HG03039 (cell line): ENCODE measurements at regions not wholly inside any gene's neighbourhood (a gene's known extent, or its start where the extent isn't known, plus 50 kb on each side); places are given as distances from the start of the nearest gene placed in this dataset.

Source experiments
- ATAC-seq: cut with Tn5 transposase; IDR thresholded peaks from one replicate; pipeline ENCODE4 v1.9.1; 2021; ENCODE audit warnings: mild to moderate bottlenecking, moderate library complexity; ENCODE audit not compliant: unreplicated experiment

DNA sequence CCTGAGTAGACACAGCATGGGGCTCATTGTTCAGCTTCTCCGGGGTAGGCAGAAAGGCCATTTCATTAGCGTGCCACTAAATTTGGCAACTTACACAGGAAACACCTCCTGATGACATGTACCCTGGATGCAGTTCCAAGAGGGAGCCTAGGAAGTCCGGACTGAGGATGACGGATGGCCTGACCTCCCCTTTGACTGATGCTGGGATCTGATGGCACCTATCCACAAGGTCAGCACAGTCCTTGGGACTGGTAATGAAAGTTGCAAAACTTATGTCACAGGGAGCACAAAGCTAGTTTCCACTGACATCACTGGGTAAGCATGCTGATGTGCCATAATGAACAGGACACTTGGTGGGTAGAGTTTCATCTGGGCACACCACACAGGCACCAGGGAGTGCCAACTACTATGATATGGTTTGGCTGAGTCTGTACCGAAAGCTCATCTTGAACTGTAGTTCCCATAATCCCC is 126.7 kb upstream of the ARL4C start:
- ATAC-seq, result no peak

DNA sequence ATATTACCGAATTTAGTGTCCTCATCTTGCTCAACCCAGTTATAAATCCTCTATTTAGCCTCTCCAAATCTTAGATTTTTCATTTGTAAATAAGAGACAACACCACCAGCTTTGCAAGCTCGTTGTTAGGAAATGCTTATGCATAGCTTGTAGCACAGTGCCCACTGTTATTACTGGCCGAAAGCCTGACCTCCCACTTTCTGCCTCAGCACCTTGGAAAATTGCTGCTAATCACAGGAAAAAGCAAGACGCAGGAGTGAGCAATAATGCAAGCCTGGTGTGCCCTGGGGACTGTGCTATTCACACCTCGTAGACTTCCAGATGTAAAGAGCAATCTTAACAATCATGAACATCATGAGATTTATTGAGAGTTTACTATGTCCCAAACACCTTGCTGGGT is 124.2 kb upstream of the ARL4C start:
- no peak for ATAC-seq

DNA sequence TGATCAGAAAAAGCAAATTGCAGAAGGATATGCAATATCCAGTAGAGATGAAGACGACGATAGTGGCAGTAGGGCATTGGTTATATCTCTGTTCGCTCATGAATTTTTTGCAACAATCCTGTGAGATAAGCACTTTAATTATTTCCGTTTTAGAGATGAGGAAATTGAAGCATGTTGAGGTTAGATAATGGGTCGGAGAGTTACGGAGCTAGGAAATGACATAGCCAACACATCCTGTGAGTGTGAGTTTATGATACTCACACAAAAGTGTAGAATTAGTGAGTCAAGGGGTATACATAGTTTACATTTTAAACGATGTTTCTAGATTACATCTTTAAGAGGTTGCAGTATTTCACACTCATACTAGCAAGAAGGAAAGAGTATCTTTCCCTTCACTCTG is 123.1 kb upstream of the ARL4C start:
- ATAC-seq, result no peak

DNA sequence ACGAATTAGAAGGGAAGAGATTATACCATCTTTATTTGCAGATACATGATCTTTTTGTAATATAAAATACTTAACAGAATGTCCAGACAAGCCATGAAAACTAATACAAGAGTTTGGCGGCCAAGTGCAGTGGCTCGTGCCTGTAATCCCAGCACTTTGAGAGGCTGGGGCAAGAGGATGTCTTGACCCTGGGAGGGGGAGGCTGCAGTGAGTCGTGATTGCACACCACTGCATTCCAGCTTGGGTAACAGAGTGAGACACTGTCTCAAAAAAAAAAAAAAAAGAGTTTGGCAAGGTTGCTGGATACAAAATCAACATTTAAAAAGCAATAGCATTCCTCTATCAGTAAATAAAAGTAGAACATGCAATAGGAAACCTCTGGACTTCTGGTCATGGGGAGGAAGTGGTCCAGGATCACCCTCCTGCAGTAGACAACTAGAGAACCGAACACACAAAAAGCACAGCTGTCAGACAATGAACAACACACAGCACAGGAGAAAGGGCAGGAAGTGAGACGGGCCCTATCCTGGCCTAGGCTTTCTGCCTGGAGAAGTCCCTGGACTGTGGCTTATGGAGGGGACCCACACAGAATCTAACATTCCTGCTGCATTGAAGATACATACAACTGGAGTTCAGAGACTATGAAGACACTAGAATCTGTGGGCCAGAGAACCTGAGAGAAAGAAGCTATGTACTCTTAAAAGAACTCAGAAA is 118.9 kb upstream of the ARL4C start:
- ATAC-seq, result no peak

DNA sequence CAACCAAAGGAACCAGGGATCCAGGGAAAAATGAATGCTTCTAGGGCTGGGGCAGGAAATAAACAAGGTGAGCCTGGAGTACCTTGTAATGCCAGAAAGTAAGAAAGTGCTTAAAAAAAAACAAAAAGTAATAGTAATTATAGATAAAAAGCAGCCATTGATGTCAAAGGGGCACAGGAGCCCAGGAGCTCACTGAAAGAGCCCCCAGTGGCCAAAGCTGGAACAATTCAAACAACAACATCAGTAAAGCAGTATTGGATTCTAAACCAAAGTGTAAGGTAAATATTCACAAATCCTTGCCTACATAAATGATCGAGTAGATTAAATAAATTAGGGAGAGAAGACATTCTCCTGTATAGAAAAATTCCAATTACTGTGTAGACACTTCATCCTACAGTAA is 114.3 kb upstream of the ARL4C start:
- no peak for ATAC-seq

DNA sequence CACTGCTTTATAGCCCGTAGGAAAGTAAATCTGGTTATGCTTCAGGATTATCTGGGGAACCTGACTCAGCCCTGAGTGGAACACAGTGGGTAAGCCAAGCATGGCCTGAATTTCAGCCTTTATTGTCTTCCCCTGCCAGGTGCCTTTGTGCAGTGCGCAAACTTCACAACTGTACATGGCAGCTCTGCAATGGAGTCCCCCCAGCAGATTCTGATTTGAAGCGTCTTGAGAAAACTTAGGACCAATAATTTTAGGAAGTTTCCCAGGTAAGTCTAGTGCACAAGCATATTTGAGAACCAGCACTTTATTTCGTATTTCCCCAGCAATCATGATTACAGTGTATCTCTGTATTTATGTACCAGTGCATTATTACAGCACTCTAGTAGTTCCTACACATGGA is 112.1 kb upstream of the ARL4C start:
- no peak for ATAC-seq

DNA sequence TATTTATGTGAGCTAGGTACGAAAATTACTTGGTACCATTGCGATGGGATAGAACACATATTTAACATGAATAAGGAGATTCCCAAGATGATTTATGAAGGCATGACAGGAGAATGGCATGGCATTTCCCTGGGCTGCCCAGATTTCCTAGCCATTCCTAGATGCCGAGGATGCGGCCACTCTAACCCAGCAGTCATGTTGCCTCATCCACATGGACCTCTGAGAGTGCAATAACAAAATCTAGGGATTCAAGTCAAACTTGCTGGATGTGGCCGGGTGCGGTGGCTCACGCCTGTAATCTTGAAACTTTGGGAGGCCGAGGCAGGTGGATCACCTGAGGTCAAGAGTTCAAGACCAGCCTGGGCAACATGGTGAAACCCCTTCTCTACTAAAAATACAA is 110.8 kb upstream of the ARL4C start:
- ATAC-seq, result no peak

DNA sequence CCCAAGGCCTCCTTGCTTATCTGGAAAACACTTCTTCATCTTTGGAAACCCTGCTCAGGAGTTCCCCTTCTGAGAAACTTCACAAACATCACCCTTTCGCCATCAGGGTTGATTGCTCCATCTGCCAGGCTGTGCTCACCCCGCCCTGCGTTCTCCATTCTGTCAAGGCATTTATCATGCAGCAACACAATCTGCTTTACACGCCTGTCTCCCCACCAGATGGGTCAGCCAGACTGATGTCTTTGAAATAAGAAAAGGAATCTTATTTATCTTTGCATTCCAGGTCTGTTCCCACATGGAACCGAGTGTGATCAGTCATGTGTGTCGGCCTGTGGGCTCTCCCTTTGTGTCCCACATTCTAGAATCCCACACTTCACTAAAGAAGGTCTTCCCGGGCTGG is 110.0 kb upstream of the ARL4C start:
- ATAC-seq, result no peak

DNA sequence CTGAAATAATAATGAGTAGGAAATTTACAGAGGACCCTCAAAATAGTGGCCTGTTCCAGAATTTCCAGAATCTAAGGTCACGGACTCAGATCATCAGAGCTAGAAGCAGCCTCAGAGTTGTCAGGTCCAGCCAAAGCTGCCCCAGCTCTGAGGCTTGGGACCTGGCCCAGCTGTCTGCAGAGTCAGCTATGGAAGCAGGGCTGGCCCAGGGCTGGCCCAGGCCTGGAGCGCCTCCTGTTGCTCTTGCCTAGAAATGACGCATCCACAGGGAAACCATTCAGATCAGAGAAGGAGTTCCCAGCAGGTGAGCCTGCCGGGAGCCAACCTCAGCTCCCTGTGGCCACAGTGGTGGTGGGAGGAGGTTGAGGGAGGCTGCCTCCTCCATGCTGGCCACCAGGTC is 106.7 kb upstream of the ARL4C start:
- ATAC-seq, result no peak

DNA sequence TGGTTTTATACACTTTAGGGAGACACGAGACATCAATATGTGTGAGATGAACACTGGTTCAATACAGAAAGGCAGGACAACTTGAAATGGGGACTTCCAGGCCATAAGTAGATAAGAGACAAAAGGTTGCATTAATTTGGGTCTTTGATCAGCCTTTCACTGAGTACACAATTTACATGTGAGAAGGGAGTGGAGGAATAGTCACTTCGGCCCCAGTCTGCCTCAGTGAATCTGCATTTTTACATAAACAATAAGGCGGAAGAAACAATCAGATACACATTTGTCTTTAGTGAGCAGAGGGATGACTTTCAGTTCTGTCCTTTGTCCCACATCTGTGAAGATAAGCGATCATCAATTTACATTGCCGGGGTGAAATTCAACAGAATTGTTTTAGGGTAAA is 104.3 kb upstream of the ARL4C start:
- ATAC-seq, result no peak

DNA sequence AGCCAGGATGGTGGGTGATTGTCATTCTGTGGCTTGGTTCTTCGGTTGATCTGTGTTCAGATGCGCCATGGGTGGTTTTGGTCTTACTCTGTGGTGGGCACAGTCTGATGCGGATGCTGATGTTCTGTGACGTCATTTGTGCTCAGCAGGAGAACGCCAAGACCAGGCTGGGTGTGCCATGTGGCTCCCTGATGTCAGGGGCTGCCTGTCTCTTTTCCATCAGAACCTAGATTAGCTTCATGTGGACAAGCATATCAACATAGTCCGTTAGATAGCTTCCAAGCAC is 100.6 kb upstream of the ARL4C start:
- ATAC-seq, result no peak

DNA sequence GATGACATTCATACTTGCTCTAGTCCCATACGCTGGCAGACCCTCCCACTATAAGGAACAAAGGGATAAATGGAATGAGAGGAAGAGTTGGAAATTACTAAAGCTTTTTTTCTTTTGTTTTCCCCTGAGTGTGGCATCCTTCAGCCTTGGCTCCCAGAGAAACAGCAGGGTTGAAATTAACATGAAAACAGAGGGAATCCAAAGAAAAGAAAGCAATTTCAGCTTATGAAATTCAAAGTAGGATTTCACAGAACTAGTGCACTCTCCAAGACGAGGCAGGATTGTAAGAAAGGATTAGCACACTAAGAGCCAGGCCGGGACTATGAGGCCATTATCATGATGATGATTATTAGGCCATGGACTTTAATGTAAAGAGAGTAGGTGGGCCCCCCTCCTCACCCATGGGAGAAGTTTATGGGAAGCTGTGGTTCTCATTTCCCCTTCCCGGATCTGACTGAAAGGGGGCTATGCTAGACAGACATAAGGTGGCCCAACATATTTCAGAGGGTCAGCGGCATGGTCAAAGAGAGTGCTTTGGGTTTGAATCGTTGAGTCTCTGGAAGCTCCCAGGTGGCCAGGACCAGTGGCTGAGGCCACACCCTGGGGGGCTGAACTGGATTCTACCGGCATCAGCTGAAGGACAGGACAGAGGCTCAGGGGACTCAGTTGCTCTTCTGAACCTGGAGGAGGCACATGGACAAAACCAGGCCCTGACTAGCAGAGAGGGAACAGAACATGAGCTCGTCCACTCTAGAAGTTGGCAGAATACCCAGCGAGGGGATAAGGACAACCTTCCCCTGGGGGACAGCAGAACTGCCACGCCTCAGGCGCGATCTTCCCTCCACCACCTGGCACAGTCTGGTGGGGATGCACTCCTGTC is 100.1 kb upstream of the ARL4C start:
- ATAC-seq, result no peak

DNA sequence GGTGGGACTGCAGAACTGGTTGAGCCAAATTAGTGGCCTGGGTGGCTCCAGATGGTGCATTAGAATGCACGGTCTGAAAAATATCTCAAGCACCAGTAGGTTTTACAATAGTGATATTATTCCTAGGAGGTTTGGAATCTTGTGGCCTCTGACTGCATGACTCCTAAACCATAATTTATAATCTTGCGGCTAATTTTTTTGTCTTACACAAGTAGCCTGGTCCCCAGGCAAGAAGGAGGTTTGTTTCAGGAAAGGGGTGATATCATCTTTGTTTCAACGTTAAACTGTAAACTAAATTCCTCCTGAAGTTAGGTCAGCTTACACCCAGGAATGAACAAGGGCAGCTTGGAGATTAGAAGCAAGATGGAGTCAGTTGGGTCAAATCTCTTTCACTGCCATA is 98.9 kb upstream of the ARL4C start:
- no peak for ATAC-seq

DNA sequence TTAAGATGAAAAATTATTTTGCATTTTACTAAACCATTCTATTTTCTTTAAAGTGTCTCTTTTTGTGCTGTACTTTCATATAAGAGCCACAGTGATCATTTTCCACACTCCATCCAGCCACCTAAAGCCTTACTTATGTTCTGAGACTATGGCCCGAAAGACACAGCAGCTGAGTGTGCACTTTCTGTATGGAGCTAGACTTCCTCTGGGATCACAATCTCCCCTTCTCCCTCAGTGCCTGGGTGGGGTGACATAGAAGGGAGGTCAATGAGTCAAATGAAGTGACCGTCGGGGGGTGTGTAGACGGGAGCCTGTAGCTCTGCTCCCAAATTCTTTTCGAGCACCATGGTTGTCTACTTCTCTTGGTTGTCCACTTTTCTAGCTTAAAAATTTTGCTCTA is 97.8 kb upstream of the ARL4C start:
- ATAC-seq, result no peak

DNA sequence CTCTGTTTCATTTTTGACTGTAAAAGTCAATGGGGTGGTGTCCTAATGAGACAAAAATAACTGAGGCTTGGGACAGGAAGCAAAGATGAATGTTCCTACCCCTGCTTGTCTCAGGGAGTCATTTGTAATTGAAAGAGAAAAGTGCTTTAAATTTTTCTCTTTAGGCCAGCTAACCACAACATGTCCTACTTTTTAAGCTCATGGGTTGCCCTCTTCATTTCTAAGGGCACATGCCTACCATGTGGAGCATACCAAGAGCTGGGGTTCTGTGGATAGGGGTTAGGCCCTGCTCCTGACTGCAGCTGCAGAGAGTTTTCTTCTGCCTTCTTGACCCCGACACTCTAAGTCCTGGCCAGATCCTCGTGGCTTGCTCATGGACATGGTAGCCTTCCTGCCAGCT is 96.8 kb upstream of the ARL4C start:
- no peak for ATAC-seq

DNA sequence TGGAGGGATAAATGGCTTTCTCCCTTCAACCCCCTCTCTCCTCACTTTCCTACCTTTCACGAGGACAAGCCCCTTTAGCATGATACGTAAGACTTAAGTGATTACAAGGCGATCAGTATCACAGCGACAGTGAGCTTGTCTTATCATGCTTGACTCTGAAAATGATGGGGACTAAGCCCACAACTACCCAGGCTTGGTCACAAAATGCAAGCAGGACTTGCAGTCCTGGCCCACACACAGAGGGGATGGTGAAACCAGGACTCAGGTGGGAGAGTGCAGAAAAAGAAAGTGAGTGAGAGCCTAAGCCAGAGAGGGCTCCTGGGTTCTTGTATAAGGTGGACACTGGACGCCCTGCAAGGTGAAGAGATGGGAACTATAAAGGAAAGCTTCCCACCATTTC is 95.7 kb upstream of the ARL4C start:
- no peak for ATAC-seq

DNA sequence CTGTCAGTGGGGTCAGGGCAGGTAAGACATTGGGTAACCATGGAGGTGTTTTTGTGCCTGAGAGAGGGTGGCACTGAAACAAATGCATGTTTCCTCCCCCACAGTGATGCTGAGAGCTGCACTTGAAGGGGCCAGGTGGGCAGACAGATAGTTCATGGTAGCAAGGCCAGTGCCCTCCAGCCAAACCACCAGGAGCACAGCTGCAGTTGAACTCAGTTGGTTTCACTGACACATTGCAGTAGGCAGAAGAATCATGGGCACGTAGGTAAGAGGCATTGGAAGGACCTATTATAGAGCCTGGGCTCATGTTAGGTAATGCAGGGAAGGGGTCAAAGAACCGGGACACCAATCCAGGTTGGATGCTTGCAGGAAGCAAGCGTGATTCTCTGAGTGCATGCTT is 93.2 kb upstream of the ARL4C start:
- no peak for ATAC-seq

DNA sequence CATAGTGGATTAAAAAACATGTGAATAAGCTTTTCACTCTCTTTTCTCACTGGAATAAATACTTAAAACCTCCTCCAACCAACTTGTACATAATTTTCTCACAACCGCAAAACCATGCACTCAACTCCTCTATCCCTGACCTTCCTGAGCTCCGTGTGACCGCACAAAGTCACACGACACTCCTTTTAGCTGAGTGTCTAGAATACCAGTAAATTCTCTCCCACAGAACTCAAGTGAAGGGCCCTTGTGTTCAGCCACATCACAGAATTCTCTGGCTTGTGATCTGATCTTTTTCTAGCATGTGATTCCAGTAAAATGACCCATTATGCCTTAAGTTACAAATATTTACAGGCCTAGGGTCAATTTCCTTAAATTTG is 91.2 kb upstream of the ARL4C start:
- no peak for ATAC-seq

DNA sequence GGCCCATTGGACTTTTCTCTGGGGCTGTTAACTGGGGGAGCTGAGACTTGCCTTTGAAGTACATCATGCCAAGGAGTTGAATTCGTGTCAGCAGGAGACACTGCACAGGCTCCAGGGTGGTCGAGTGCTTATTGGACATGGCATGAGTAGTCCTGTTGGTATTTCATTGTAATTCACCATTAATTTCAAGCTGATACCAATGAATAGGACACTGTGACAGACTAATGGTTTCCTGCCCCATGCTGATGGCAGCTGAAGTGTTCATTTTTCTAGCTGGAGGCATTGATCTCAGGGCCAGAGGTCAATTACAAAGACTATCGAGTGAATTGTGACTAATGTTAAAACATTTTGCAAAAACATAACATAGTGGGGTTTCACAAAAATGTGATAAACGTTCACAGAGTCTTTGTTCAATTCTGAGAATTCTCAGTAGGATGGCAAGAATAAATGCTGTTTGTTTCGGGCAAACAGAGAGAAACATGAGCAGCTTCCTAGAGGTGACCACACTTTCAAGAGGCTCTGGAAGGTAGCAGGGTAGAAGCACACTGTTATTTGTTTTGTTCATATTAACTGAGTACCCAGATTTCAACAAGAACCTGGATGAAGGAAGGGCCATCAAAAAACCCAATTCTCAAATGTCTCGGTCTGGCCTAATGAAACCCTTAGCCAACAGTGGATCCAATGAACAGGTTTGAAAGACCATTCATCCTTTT is 90.6 kb upstream of the ARL4C start:
- no peak for ATAC-seq

DNA sequence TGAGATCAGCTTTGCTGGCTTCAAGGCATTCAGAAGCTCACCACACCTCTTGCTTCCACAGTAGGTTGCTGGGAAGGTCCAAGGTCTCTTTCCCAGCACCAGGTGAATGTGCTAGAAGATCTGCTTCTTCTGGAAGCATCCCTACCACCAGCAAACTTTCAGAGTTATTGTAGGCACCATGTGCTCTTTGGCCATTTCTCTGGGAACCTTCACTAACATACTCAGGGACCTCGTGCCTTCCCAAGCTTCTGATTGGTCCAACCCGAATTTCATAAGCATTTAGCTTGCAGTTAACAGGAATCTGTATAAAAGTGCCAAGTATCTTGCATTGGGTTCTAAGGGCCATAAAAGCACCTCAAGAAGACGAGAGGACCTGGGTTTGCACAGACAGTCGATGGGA is 86.5 kb upstream of the ARL4C start:
- ATAC-seq, result no peak

DNA sequence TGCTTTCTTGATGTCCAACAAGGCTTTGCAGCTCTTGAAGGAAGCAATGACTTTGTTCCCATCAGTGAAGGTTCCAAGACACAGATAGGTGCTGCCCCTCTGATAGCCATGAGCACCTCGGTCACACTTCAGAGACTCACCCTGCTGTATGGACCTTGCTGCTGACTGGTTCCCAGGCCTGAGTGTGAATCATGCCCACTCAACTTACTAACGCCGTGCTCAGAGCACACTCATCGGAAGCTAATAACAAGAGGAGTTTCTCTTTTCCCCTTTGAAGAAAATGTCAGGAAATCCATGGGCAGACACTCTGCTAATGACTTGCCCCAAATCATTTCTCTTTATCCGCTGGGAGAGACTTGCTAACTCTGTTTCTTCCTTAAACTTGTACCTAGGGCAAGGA is 83.8 kb upstream of the ARL4C start:
- no peak for ATAC-seq
